ENCODE measurements at regions not wholly inside any gene's neighbourhood (a gene's known extent, or its start where the extent isn't known, plus 50 kb on each side); places are given as distances from the start of the nearest gene placed in this dataset.
A peak's percentile ranks its signal among the peaks of the same experiment; 100 is the strongest.

DNA sequence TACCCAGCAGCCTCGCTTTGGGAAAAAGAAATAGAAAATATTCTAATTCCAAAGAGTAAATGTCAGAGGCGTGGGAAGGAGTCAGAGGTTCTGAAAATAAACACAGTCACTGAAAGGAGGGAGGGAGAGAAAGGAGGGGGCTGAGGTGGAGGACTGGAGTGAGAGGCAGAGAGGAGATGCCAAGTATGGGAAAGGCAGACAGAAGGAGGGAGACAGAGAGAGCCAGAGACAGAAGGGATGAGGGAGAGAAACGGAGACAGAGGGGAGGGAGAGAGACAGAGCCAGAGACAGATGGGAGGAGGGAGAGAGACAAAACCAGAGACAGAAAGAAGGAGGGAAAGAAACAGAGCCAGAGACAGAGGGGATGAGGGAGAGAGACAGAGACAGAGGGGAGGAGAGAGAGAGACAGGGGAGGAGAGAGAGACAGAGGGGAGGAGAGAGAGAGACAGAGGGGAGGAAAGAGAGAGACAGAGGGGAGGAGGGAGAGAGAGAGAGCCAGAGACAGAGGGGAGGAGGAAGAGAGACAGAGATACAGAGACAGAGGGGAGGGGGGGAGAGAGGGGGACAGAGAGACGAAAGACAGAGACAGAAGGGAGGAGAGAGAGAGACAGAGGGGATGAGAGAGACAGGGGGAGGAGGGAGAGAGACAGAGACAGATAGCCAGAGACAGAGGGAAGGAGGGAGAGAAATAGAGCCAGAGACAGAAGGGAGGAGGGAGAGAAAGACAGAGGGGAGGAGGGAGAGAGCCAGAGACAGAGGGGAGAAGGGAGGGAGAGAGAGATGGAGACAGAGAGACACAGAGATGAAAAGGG, 525.5 kb downstream of the MATN1 start:
- Histone ChIP-seq H3K79me2 (ENCODE audit: low read length) (no peaks in the 10 kb centered on the region), H3K9me3 (ENCODE audit: low read length) (no peaks in the 10 kb centered on the region), H2AFZ (ENCODE audit: low read length) (no peak overlapping the region), H3K27ac (ENCODE audit: low read length) (no peak overlapping the region), H4K20me1 (ENCODE audit: insufficient read depth, low read depth, low read length) (no peaks in the 10 kb centered on the region), H3K4me1 (ENCODE audit: low read length) (no peaks in the 10 kb centered on the region), H3K9me2 (replicated peaks; ENCODE audit: insufficient read depth, low read length) (no peaks in the 10 kb centered on the region), H3K27me3 (ENCODE audit: low read length) (peaks cover 2% of the 10 kb centered on the region; the same call in 1 of the 2 replicates), H3K4me2 (ENCODE audit: low read depth, low read length, poor library complexity, severe bottlenecking) (no peak overlapping the region), H3K36me3 (ENCODE audit: insufficient read depth, low read length) (no peaks in the 10 kb centered on the region), H3K4me3 (ENCODE audit: low read length) (no peak overlapping the region), H3K9ac (ENCODE audit: low read length) (no peak overlapping the region)
- DNase-seq = peak; percentile 15

DNA sequence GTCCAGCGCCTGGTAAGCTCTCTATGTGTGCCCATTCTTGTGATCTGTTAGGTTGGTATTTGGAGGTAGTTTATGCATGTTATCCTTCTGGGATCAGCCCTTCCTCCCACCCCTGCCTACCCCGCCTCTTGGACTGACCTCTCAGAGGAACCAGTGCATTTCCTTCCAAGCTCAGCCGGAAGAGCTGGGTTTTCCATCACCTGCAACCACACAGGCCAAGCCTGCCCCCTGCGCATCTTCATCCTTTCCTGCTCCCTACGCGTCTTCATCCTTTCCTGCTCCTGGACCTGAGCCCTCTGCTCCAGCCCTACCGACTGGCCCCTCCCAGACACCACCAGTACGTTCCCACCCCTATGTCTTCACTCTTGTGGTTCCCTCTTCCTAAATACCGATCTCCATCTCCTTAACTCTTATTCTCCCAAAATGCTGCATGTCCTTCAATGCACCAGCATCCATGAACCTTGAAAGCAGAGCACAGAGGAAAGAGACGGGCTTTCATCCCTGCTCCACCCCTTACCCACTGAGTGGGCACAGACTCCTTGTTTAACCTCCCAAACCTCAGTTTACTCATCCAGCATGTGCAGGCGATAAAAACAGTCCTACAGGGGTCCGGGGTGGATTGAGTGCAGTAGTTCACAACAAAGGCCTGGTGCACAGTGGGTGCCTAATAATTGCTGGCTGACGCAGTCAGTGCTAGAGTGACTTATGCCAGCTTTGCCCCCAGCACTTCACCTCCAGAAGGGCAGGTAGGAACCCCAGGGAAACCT, 526.3 kb downstream of the MATN1 start:
- Histone ChIP-seq H3K4me3 (ENCODE audit: low read length) (no peak overlapping the region), H3K79me2 (ENCODE audit: low read length) (no peaks in the 10 kb centered on the region), H3K4me2 (ENCODE audit: low read depth, low read length, poor library complexity, severe bottlenecking) (no peak overlapping the region), H3K9me2 (replicated peaks; ENCODE audit: insufficient read depth, low read length) (no peaks in the 10 kb centered on the region), H3K27ac (ENCODE audit: low read length) (no peak overlapping the region), H3K9me3 (ENCODE audit: low read length) (no peaks in the 10 kb centered on the region), H2AFZ (ENCODE audit: low read length) (no peak overlapping the region), H3K36me3 (ENCODE audit: insufficient read depth, low read length) (no peaks in the 10 kb centered on the region), H3K9ac (ENCODE audit: low read length) (no peak overlapping the region), H3K4me1 (ENCODE audit: low read length) (no peaks in the 10 kb centered on the region), H4K20me1 (ENCODE audit: insufficient read depth, low read depth, low read length) (no peaks in the 10 kb centered on the region), H3K27me3 (ENCODE audit: low read length) (peaks cover under 1% of the 10 kb centered on the region; the same call in 1 of the 2 replicates)
- peak; percentile 30 for DNase-seq

DNA sequence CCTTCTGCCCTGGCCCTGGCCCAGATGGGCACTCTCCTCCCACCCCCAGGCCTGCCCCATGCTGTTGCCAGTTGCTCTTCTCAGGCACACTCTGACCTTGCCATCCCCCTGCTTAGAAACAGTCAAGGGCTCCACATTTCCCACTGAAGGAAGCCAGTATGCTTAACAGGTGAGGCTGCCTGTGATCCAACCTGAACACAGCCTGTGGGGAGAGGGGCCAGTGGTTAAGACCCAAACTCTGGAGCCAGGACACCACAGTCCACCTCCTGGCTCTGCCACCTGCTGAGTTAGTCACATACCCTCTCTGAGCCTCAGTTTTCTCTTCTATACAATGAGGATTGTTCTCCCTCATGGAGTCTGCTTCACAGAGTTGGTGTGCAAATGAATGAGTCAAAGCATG, 526.9 kb downstream of the MATN1 start:
- Histone ChIP-seq H3K27ac (ENCODE audit: low read length) (no peak overlapping the region), H3K9ac (ENCODE audit: low read length) (no peak overlapping the region), H3K4me3 (ENCODE audit: low read length) (no peak overlapping the region), H3K9me3 (ENCODE audit: low read length) (no peaks in the 10 kb centered on the region), H3K36me3 (ENCODE audit: insufficient read depth, low read length) (no peaks in the 10 kb centered on the region), H3K27me3 (ENCODE audit: low read length) (no peaks in the 10 kb centered on the region; the same call in 1 of the 2 replicates), H3K79me2 (ENCODE audit: low read length) (no peaks in the 10 kb centered on the region), H3K4me1 (ENCODE audit: low read length) (no peaks in the 10 kb centered on the region), H3K4me2 (ENCODE audit: low read depth, low read length, poor library complexity, severe bottlenecking) (no peak overlapping the region), H2AFZ (ENCODE audit: low read length) (no peak overlapping the region), H4K20me1 (ENCODE audit: insufficient read depth, low read depth, low read length) (no peaks in the 10 kb centered on the region), H3K9me2 (replicated peaks; ENCODE audit: insufficient read depth, low read length) (no peaks in the 10 kb centered on the region)
- DNase-seq = no peak

DNA sequence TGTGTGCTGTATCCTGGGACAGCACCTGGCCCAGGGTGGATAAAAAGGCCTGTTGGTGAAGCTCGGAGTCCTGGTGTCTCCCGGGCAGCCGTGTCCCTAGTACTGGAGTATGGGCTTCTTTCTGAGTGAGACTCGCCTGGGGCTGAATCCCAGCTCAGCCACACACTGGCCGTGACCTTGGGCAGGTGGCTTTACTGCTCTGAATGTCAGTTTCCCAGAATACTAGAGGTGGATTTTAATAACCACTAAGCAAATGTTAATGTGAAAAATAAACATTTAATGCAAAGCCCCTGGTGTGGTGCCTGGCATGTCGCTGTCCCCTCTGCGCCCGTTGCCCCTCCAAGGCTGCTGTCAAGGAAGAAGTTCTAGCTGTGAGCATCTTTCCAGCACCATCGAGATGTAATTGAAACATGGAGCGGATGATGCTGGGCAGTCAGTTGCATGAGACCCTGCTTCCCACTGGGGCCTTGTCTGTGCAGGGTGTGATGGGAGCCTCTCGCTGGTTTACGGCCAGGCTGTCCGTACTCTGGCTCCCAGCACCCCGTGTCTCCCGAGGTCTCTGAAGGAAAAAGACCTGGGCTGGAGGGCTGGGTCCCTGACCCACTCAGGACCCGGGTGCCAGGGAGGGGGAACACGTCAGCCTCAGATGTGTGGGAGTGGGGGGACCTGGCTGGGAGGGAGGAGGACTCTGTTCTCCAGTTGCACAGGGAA, 527.8 kb downstream of the MATN1 start:
- DNase-seq = no peak
- Histone ChIP-seq H4K20me1 (ENCODE audit: insufficient read depth, low read depth, low read length) (no peaks in the 10 kb centered on the region), H3K9me3 (ENCODE audit: low read length) (no peaks in the 10 kb centered on the region), H3K9me2 (replicated peaks; ENCODE audit: insufficient read depth, low read length) (no peaks in the 10 kb centered on the region), H3K27ac (ENCODE audit: low read length) (no peak overlapping the region), H3K4me1 (ENCODE audit: low read length) (no peaks in the 10 kb centered on the region), H3K27me3 (ENCODE audit: low read length) (no peaks in the 10 kb centered on the region; the same call in 1 of the 2 replicates), H2AFZ (ENCODE audit: low read length) (no peak overlapping the region), H3K4me2 (ENCODE audit: low read depth, low read length, poor library complexity, severe bottlenecking) (no peak overlapping the region), H3K79me2 (ENCODE audit: low read length) (no peaks in the 10 kb centered on the region), H3K36me3 (ENCODE audit: insufficient read depth, low read length) (no peaks in the 10 kb centered on the region), H3K9ac (ENCODE audit: low read length) (no peak overlapping the region), H3K4me3 (ENCODE audit: low read length) (no peak overlapping the region)

DNA sequence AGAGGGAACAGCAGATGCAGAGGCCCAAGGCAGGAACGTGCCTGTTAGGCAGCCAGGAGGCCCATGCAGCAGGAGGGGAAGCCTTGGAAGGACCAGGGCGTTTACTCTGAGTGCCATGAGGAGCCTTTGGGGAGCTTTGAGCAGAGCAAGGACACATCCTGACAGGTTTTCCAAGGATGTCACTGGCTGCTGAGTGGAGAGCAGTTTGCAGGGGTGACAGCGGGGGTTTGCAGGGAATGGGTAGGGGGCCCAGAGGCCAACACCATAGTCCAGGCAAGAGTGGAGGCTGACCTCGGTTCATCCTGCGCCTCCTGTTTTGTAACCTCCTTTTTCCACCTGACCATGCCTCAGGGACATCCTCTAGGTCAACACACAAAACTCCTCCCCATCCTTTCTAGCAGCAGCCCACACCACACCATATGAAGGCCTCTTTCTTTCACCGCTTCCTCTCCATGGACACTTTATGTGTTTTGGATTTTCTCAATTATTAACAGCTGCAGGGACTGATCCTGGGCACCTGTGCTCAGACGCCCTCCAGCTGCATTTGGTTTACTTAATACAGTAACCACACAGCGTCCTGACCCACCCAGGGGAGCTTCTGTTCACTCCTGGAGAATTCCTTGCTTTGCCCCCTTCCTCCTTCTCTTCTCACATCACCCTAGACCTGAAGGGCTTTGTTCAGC, 528.5 kb downstream of the MATN1 start:
- no peak overlapping the region for H3K4me2 ChIP-seq (ENCODE audit: low read depth, low read length, poor library complexity, severe bottlenecking)
- H3K4me3 ChIP-seq (ENCODE audit: low read length) = no peak overlapping the region
- H3K27me3 ChIP-seq (ENCODE audit: low read length) = no peaks in the 10 kb centered on the region
- no peak overlapping the region for H3K9ac ChIP-seq (ENCODE audit: low read length)
- no peak for DNase-seq
- no peaks in the 10 kb centered on the region for H3K4me1 ChIP-seq (ENCODE audit: low read length)
- no peaks in the 10 kb centered on the region for H3K79me2 ChIP-seq (ENCODE audit: low read length)
- no peaks in the 10 kb centered on the region for H3K9me3 ChIP-seq (ENCODE audit: low read length)
- no peaks in the 10 kb centered on the region for H4K20me1 ChIP-seq (ENCODE audit: insufficient read depth, low read depth, low read length)
- H3K9me2 ChIP-seq (replicated peaks; ENCODE audit: insufficient read depth, low read length) = no peaks in the 10 kb centered on the region
- no peaks in the 10 kb centered on the region for H3K36me3 ChIP-seq (ENCODE audit: insufficient read depth, low read length)
- H2AFZ ChIP-seq (ENCODE audit: low read length) = no peak overlapping the region
- H3K27ac ChIP-seq (ENCODE audit: low read length) = no peak overlapping the region

DNA sequence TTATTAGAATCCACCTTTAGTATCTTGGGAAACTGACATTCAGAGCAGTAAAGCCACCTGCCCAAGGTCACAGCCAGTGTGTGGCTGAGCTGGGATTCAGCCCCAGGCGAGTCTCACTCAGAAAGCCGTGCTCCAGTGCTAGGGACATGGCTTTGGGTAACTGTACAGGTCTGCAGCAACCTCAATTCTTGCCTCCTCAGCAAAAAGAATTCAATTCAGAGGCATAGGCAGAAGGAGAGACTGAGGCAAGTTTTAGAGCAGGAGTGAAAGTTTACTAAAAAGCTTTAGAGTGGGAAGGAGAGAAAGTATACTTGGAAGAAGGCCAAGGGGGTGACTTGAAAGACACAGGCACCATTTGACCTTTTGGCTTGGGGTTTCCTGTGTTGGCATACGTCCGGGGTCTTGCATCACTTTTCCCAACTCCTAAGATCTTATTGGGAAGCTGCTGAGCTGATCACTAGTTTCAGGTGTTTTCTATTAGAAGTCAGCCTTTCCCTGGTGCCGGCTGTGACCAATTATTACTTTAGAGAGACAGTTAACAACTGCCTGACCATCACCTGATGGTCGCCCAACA, 529.3 kb downstream of the MATN1 start:
- H3K79me2 ChIP-seq (ENCODE audit: low read length) = no peaks in the 10 kb centered on the region
- peak; percentile 4 for DNase-seq
- no peaks in the 10 kb centered on the region for H3K36me3 ChIP-seq (ENCODE audit: insufficient read depth, low read length)
- no peak overlapping the region for H2AFZ ChIP-seq (ENCODE audit: low read length)
- H3K27me3 ChIP-seq (ENCODE audit: low read length) = no peaks in the 10 kb centered on the region
- no peak overlapping the region for H3K4me2 ChIP-seq (ENCODE audit: low read depth, low read length, poor library complexity, severe bottlenecking)
- H3K9ac ChIP-seq (ENCODE audit: low read length) = no peak overlapping the region
- no peaks in the 10 kb centered on the region for H4K20me1 ChIP-seq (ENCODE audit: insufficient read depth, low read depth, low read length)
- H3K27ac ChIP-seq (ENCODE audit: low read length) = no peak overlapping the region
- H3K9me3 ChIP-seq (ENCODE audit: low read length) = no peaks in the 10 kb centered on the region
- no peak overlapping the region for H3K4me3 ChIP-seq (ENCODE audit: low read length)
- no peaks in the 10 kb centered on the region for H3K4me1 ChIP-seq (ENCODE audit: low read length)
- H3K9me2 ChIP-seq (replicated peaks; ENCODE audit: insufficient read depth, low read length) = no peaks in the 10 kb centered on the region

DNA sequence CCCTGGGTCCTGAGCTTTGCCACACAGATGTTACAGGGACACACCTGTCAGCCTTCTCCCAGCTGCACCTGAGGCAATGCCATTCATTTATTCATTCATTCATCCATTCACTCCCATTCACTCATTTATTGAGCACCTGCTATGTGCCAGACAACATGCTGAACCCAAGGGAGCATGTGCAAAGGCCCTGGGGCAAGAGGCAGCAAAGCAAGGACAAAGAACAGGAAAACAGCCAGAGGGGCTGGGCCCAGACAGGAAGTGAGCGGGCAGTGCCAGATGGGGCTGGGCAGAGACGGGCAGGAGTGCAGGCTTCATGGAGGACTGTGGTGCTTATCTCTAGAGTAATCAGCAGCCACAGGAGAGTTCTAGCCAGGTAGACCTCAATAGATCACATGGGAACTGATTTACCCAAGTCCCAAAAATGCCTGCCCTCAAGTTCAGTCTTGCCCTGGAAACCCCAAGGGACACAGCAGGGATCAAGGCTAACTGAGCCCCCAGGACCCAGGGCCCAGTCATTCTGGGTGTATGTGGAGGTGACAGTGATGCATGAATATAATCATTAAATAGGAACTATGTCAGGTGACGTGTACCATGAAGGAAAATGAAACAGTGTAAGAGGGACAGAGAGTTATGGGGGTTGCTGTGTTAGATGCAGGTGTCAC, 530.3 kb downstream of the MATN1 start:
- DNase-seq = peak; percentile 14
- H3K4me1 ChIP-seq (ENCODE audit: low read length) = no peaks in the 10 kb centered on the region
- H3K79me2 ChIP-seq (ENCODE audit: low read length) = no peaks in the 10 kb centered on the region
- no peaks in the 10 kb centered on the region for H4K20me1 ChIP-seq (ENCODE audit: insufficient read depth, low read depth, low read length)
- no peak overlapping the region for H3K4me3 ChIP-seq (ENCODE audit: low read length)
- no peaks in the 10 kb centered on the region for H3K9me2 ChIP-seq (replicated peaks; ENCODE audit: insufficient read depth, low read length)
- H3K4me2 ChIP-seq (ENCODE audit: low read depth, low read length, poor library complexity, severe bottlenecking) = no peak overlapping the region
- H3K36me3 ChIP-seq (ENCODE audit: insufficient read depth, low read length) = no peaks in the 10 kb centered on the region
- H3K27me3 ChIP-seq (ENCODE audit: low read length) = no peaks in the 10 kb centered on the region
- H3K27ac ChIP-seq (ENCODE audit: low read length) = no peak overlapping the region
- H3K9me3 ChIP-seq (ENCODE audit: low read length) = no peaks in the 10 kb centered on the region
- H3K9ac ChIP-seq (ENCODE audit: low read length) = no peak overlapping the region
- H2AFZ ChIP-seq (ENCODE audit: low read length) = no peak overlapping the region
